GM12865 (cell line): ENCODE measurements at regions not wholly inside any gene's neighbourhood (a gene's known extent, or its start where the extent isn't known, plus 50 kb on each side); places are given as distances from the start of the nearest gene placed in this dataset.
A peak's percentile ranks its signal among the peaks of the same experiment; 100 is the strongest.

Experiments
- DNase-seq: peaks from one replicate; pipeline ENCODE4 v3.0.0; 2010; ENCODE audit warnings: low read depth
- H3K4me3 ChIP-seq: 2 replicates; pipeline ENCODE4 v1.5.1; 2011; ENCODE audit warnings: mild to moderate bottlenecking, low read depth, low read length, control low read depth
- TF ChIP-seq, protein P1 (sequence below): IDR thresholded peaks from 2 replicates; pipeline ENCODE4 v1.5.1; 2011; ENCODE audit warnings: low read length, control low read depth, low read depth, inconsistent platforms; ENCODE audit not compliant: insufficient read depth; ENCODE audit errors: missing control alignments

DNA sequence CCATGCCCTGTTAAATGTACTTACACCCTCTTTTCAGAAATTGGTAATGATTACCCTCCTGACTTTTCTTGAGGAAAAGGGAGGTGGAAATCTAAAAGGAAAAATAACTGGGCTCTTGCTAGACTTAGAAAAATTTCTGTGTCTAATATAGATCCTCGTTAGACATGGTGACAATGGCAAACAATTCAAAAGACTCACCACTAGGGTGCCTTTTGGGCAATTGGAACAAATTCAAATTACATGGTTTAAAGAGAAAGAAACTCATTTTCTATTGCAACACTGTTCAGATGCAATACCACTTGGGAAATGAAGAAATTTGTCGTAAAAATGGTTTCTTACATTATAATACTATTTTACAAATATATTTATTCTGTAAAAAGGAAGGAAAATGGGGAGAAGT is 950.1 kb downstream of the GRM8 start:
- no peak overlapping the region for H3K4me3 ChIP-seq
- TF ChIP-seq, protein P1, sequence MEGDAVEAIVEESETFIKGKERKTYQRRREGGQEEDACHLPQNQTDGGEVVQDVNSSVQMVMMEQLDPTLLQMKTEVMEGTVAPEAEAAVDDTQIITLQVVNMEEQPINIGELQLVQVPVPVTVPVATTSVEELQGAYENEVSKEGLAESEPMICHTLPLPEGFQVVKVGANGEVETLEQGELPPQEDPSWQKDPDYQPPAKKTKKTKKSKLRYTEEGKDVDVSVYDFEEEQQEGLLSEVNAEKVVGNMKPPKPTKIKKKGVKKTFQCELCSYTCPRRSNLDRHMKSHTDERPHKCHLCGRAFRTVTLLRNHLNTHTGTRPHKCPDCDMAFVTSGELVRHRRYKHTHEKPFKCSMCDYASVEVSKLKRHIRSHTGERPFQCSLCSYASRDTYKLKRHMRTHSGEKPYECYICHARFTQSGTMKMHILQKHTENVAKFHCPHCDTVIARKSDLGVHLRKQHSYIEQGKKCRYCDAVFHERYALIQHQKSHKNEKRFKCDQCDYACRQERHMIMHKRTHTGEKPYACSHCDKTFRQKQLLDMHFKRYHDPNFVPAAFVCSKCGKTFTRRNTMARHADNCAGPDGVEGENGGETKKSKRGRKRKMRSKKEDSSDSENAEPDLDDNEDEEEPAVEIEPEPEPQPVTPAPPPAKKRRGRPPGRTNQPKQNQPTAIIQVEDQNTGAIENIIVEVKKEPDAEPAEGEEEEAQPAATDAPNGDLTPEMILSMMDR = no peak
- DNase-seq = no peak

DNA sequence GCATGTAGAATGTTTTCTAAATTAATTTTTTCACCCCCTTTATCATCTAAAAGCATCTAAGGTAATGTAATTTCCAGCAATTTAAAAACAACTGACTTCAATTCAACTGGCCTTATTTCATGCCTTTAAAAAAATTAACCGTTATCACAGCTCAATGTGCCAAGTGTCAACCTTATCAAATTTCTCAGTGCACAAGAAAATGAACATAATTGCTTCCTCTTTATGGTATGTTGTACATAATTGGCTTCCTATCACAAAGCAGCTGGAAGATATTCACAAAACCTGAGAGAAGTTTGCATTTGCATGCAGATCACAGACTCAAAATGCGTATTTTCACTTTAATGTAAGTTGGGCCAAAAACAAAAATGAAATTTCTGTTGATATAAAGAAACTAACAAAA is 966.4 kb downstream of the GRM8 start:
- H3K4me3 ChIP-seq = no peak overlapping the region
- TF ChIP-seq, protein P1 = no peak
- no peak for DNase-seq

DNA sequence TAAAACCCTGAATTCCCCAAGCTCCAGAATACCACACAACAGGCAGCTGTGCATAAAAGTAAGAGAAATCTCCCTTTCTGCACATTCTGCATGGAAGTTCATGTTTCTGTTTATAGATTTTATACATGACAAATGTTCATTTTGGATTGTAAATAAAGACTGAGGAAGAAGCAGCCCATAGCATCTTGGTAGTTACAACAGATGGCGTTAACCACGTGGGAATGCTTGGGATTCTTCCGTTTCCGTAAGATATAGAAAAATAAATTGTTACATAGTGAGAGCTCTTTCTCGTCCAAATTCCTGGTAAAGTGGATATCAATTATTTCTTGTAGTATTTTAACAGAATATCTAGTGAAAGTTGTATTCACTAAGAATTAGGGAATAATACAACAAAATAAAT is 1016.5 kb downstream of the GRM8 start:
- H3K4me3 ChIP-seq = no peak overlapping the region
- TF ChIP-seq, protein P1 = no peak
- DNase-seq = no peak

DNA sequence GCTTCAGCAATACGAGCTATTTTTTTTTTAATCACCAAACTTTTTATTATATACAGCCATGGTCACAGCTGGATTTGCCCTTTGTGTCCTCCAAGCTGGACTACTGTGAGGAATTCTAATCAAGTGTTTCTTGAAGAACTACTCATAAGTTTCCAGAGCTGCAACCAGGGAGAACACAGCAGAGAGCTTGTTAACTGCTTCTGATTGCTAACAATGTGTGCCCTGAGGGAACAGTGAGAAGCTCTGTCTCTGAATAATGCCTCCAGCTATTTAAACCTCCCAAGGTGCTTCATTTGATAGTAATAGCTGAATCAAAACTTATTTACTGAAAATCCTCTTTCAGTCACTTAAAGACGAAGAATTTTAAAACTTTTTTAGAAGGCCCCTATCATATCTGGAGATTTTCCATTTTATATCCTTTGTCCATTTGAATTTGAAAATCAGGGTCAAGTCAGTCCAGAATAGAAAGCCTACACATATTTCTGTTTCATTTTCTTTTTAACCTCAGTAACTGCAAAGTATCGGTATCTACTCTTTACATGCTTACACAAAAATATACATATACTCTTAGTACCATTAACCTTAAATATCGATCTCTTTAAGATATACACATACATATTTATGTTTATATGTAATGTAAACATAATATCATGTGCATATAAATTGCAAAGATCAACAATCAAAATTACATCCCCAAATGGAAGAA is 1024.2 kb downstream of the GRM8 start:
- TF ChIP-seq, protein P1 = no peak
- DNase-seq = no peak
- H3K4me3 ChIP-seq = no peak overlapping the region

DNA sequence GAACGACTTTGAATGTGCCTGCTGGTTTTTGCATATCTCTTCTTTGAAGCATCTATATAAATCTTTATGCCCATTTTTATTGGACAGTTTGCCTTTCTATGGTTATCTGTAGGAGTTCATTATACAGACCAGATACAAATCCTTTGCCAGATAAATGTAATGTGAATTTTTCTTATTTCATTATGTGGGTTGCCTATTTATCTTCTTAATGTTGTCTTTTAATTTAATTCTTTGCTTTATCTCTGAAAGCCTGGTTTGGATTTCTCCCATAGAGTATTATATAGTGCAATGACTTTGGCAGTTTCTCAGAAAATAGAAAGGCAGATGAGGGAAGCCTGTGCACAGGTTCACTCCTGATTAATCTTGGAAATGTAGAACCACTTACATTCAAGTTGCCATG is 1025.1 kb downstream of the GRM8 start:
- no peak for DNase-seq
- no peak overlapping the region for H3K4me3 ChIP-seq
- TF ChIP-seq, protein P1 = no peak

GRCh38 chr7:126227055-126227454 is 1025.7 kb downstream of the GRM8 start:
- H3K4me3 ChIP-seq = no peak overlapping the region
- DNase-seq = no peak
- TF ChIP-seq, protein P1 = no peak

- TF ChIP-seq, protein P1 = no peak
- H3K4me3 ChIP-seq = no peak overlapping the region
- peak; percentile 29 for DNase-seq
These were observed 1029.0 kb downstream of the GRM8 start for GRCh38 chr7:126223729-126224128.
